ENCODE measurements at regions not wholly inside any gene's neighbourhood (a gene's known extent, or its start where the extent isn't known, plus 50 kb on each side); places are given as distances from the start of the nearest gene placed in this dataset.

DNA sequence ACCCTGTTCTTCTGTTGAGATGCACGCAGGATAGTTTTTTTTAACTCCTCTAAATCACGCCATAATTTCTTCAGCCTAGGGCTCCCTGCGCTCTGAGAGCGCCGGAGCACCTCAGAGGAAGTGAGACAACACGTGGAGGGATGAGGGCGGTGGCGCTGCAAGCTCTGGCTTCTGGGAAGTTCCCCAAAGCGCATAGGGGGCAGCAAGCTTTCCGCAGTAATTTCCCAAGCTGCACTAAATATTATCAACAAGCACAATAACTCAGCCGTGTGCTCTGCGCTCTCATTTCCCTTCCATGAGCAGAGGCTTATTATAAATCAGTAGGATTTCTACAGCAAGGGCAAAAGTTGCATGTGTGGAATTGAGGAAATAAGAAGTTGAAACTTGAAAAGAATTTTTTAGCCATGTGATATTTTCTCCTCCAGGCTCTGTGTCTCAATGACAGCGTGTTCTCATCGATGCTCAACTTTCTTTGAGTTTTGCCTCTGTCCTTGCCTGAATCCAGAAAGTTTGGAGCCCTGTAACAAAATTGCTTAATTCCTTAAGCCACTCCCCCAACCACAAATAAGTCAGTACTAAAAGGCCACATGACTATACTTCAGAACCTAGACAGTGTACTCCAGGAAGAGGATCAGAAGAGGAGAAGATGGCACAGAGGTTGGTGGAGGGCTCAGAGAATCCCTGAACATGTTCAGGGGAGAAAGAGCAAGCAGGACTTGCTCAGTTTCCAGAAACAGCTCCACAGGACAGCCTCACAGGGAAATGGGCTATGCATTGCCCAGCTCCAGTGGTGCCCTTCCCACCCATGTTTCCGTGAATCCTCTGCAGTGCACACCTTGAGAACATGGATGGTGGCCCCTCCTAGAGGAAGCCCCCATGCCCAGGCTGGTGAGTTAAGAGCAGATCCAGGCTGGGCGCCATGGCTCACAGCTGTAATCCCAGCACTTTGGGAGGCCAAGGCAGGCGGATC is 221.5 kb upstream of the GHITM start:
- H3K27ac ChIP-seq: no peak overlapping the region
- ChIA-PET POLR2A (ENCODE audit: low non-redundant PET) (no interaction called here), CTCF (interaction anchor here (0.6 to 0.8 kb wide), 5 partner anchors 20 to 1117 kb away, joined by 3 to 4 read pairs (median 4); no protein-coding TSS in a partner anchor)
- no peak for DNase-seq (ENCODE audit: low spot score)
- TF ChIP-seq, protein P1, sequence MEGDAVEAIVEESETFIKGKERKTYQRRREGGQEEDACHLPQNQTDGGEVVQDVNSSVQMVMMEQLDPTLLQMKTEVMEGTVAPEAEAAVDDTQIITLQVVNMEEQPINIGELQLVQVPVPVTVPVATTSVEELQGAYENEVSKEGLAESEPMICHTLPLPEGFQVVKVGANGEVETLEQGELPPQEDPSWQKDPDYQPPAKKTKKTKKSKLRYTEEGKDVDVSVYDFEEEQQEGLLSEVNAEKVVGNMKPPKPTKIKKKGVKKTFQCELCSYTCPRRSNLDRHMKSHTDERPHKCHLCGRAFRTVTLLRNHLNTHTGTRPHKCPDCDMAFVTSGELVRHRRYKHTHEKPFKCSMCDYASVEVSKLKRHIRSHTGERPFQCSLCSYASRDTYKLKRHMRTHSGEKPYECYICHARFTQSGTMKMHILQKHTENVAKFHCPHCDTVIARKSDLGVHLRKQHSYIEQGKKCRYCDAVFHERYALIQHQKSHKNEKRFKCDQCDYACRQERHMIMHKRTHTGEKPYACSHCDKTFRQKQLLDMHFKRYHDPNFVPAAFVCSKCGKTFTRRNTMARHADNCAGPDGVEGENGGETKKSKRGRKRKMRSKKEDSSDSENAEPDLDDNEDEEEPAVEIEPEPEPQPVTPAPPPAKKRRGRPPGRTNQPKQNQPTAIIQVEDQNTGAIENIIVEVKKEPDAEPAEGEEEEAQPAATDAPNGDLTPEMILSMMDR (conservative IDR thresholded peaks at IDR 0.05; ENCODE audit: low read depth): 0 out of 2 replicates have a peak, but pooled peaks have one; percentile 14

DNA sequence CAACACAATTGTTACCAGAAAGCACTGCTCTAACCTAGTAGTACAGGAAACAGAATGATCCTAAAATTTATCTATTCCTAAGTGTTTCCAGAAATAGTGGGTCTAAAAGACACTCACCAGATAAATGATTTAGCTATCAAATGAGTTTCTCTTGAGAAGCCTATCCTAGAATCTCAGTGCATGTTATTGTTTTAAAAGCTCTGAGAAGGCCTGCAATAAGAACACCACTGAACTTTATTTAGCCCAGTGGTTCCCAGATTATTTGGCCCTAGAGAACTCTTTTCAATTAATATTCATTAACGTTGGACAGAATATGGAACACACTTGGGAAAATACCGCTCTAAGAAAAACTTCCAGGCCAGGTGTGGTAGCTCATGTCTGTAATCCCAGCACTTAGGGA is 220.1 kb upstream of the GHITM start:
- ChIA-PET POLR2A (ENCODE audit: low non-redundant PET) (no interaction called here), CTCF (interaction anchor here (0.6 to 0.8 kb wide), 3 partner anchors 107 to 659 kb away, joined by 3 to 4 read pairs (median 4); no protein-coding TSS in a partner anchor)
- TF ChIP-seq, protein P1 (conservative IDR thresholded peaks at IDR 0.05; ENCODE audit: low read depth): no peak
- H3K27ac ChIP-seq: no peak overlapping the region
- no peak for DNase-seq (ENCODE audit: low spot score)

DNA sequence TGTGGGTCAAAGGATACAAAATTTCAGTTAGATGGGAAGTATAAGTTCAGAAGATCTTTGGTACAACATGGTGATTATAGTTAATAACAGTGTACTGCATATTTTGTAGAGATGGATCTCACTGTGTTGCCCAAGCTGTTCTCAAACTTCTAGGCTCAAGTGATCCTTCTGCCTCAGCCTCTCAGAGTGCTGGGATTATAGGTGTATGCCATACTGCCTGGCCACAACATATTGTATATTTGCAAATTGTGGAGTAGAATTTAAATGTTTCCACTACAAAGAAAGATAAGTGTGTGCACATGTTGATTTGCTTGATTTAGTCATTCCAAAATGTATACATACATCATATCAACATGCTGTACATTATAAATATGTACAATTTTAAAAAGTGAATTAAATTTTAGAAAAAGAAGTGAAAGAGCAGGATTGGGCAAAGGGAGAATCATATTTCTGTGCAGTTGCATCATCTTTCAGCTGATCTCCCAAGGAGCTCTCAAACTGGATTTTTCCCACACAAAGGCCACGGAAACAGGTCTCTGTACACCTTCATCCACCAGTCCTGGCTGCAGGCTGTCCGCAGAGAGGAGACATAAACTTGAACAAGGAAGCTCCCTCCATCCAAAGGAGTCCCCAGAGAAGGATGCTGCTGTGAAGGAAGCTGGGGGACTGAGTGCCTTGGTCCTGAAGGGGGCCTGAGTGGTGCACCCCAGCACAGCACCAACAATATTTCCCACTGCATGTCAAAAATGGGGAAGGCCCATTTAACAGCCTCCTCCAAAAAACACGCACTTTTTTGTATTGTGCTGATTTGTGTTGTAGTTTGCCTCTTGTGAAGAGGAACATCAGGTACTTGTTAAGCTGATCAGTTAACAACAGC is 217.1 kb upstream of the GHITM start:
- no peak for DNase-seq (ENCODE audit: low spot score)

DNA sequence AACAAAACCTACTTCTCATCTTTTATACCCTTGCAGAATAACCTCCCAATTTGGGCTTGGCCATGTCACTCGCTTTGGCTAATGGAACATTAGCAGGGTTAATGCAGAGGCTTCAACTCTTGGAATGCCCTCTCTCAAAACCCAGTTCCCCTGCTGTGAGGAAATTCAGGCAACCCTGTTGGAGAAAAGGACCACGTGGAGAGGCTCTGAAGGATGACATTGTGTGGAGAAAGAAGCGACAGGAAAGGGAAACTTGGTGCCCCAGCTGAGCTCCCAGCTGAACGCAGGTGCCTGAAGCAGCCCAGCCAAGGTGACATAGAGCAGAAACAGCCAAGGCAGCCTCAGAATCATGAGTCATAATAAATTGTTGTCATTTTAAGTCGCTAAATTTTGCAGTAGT is 214.2 kb upstream of the GHITM start:
- ChIA-PET POLR2A (ENCODE audit: low non-redundant PET) (no interaction called here), CTCF (interaction anchor here (0.6 to 0.7 kb wide), 2 partner anchors 29 to 1164 kb away, joined by 3 read pairs; no protein-coding TSS in a partner anchor)
- DNase-seq (ENCODE audit: low spot score): no peak
- TF ChIP-seq, protein P1 (conservative IDR thresholded peaks at IDR 0.05; ENCODE audit: low read depth): no peak
- H3K27ac ChIP-seq: no peak overlapping the region

More for the DNA sequence above, 217.1 kb upstream of the GHITM start:
- no peak overlapping the region for H3K27ac ChIP-seq
- POLR2A ChIA-PET (ENCODE audit: low non-redundant PET): no interaction called here
- TF ChIP-seq, protein P1 (conservative IDR thresholded peaks at IDR 0.05; ENCODE audit: low read depth): no peak
- CTCF ChIA-PET: no interaction called here

DNA sequence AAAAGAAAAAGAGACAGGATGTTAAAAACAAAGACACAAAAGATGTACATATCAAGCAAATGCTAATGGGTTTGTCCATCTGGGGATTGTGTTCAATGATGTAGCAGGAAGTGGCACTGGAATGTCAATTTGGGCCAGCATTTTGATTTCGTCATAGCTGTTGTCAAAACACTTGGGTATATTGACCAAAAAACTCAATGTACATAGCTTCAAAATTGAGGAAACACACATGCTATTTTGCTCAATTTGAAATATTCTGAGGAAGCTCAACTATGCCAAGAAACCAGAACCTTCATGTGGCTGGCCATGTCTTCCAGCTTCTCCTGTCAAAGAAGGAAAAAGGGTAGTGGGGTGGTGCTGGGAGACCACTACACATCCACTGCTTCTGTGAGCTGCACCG is 212.7 kb upstream of the GHITM start:
- DNase-seq (ENCODE audit: low spot score): no peak
- POLR2A ChIA-PET (ENCODE audit: low non-redundant PET): no interaction called here
- H3K27ac ChIP-seq: no peak overlapping the region
- TF ChIP-seq, protein P1 (conservative IDR thresholded peaks at IDR 0.05; ENCODE audit: low read depth): no peak
- CTCF ChIA-PET: no interaction called here

DNA sequence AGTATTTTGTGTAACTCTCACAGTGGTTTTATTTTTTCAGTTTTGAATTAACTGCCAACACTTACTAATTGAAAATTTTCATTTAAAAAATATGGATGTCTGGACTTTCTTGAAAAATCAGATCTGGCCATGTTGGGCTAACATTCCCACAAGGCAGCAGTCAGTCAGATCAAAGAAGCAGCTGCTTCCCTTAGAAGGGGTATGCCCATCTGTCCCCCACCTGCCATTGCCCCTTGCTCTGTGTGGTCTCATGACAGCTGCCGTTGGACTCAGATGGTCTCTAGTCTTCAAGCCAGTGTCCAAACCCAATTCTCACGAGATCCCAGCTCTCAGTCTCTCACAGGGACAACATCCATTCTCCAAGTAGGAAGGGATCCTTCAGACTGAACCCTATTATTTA is 212.1 kb upstream of the GHITM start:
- H3K27ac ChIP-seq: no peak overlapping the region
- no peak for DNase-seq (ENCODE audit: low spot score)
- TF ChIP-seq, protein P1 (conservative IDR thresholded peaks at IDR 0.05; ENCODE audit: low read depth): no peak
- ChIA-PET POLR2A (ENCODE audit: low non-redundant PET) (no interaction called here), CTCF (no interaction called here)

All from RWPE1 (cell line).